ENCODE measurements at regions not wholly inside any gene's neighbourhood (a gene's known extent, or its start where the extent isn't known, plus 50 kb on each side); places are given as distances from the start of the nearest gene placed in this dataset.

- DNase-seq (ENCODE audit: extremely low read depth, low read depth): no peak
- no peak for TF ChIP-seq CTCF (IDR thresholded peaks at IDR 0.05; ENCODE audit: low read depth, low read length, missing control alignments)
- H3K4me3 ChIP-seq (replicated peaks; ENCODE audit: low read depth, low read length): no peak overlapping the region
These were observed 612.7 kb downstream of the EPHA4 start for GRCh38 chr2:220959391-220959802.

GRCh38 chr2:220961143-220961860 lies 610.8 kb downstream of the EPHA4 start:
- no peak overlapping the region for H3K4me3 ChIP-seq (replicated peaks; ENCODE audit: low read depth, low read length)
- no peak for TF ChIP-seq CTCF (IDR thresholded peaks at IDR 0.05; ENCODE audit: low read depth, low read length, missing control alignments)
- DNase-seq (ENCODE audit: extremely low read depth, low read depth): no peak

- DNase-seq (ENCODE audit: extremely low read depth, low read depth): no peak
- TF ChIP-seq CTCF (IDR thresholded peaks at IDR 0.05; ENCODE audit: low read depth, low read length, missing control alignments): no peak
- no peak overlapping the region for H3K4me3 ChIP-seq (replicated peaks; ENCODE audit: low read depth, low read length)
These were observed 609.5 kb downstream of the EPHA4 start for GRCh38 chr2:220962556-220962955.

- no peak for DNase-seq (ENCODE audit: extremely low read depth, low read depth)
- no peak for TF ChIP-seq CTCF (IDR thresholded peaks at IDR 0.05; ENCODE audit: low read depth, low read length, missing control alignments)
- H3K4me3 ChIP-seq (replicated peaks; ENCODE audit: low read depth, low read length): no peak overlapping the region
These were observed 609.0 kb downstream of the EPHA4 start for GRCh38 chr2:220963076-220963475.

- no peak for TF ChIP-seq CTCF (IDR thresholded peaks at IDR 0.05; ENCODE audit: low read depth, low read length, missing control alignments)
- no peak overlapping the region for H3K4me3 ChIP-seq (replicated peaks; ENCODE audit: low read depth, low read length)
- DNase-seq (ENCODE audit: extremely low read depth, low read depth): no peak
These were observed 608.2 kb downstream of the EPHA4 start for GRCh38 chr2:220963930-220964329.

- H3K4me3 ChIP-seq (replicated peaks; ENCODE audit: low read depth, low read length): no peak overlapping the region
- DNase-seq (ENCODE audit: extremely low read depth, low read depth): peak; percentile 56
- no peak for TF ChIP-seq CTCF (IDR thresholded peaks at IDR 0.05; ENCODE audit: low read depth, low read length, missing control alignments)
These were observed 605.5 kb downstream of the EPHA4 start for GRCh38 chr2:220966636-220967035.

GRCh38 chr2:220969348-220969747 lies 602.8 kb downstream of the EPHA4 start:
- TF ChIP-seq CTCF (IDR thresholded peaks at IDR 0.05; ENCODE audit: low read depth, low read length, missing control alignments): no peak
- H3K4me3 ChIP-seq (replicated peaks; ENCODE audit: low read depth, low read length): no peak overlapping the region
- DNase-seq (ENCODE audit: extremely low read depth, low read depth): no peak

Data from HFF-Myc (cell line).